NCI-H1694 (cell line): ENCODE measurements at regions not wholly inside any gene's neighbourhood (a gene's known extent, or its start where the extent isn't known, plus 50 kb on each side); places are given as distances from the start of the nearest gene placed in this dataset.
"Not testable (repeated sequence)": the region's sequence is repeated elsewhere in the genome, so short reads cannot be mapped to it uniquely, and the experiment has no call there.

Source experiments
- DNase-seq: peaks from one replicate; lab custom pipeline; 2025; lab: John Stamatoyannopoulos, UW

DNA sequence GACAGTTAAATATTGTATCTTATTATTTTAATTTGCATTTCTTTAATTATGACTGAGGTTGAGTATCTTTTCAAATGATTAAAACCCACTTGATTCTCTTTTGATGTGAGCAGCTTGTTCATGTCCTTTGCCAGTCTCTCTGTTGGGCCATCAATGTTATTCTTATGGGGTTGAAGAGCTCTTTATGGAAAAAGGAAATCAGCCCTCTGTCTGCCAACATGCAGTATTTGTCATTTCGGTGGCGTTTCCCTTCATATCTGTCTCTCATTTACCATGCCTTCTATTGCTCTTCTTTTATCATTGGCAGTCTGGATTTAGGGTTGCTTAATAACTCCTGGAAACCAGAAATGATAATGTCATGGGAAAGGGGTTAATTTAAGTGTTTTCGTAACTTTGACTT is 340.7 kb upstream of the DNAJC19 start:
- no peak for DNase-seq

GRCh38 chr3:181329024-181329423 is 339.5 kb upstream of the DNAJC19 start:
- DNase-seq, result no peak

DNA sequence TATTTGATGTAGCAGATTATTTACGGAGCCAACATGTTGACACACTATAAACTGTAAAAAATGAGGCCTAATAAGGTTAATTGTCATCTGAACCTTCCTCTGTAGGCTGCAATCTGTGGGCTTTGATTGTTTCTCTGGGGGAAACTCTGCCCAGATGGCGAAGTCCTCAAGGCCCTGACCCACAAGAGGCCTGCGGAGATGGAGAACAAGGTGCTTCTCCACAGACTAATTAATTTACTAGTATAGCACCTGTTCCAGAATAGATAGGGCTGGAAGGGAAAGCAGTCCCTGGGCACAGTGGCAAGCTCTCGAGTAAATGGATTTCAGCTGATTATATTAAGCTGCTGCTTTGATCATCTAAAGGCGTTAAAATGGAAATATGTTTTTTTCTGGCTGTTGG is 338.8 kb upstream of the DNAJC19 start:
- no peak for DNase-seq

- no peak for DNase-seq
Observed at GRCh38 chr3:181327349-181327748, 337.8 kb upstream of the DNAJC19 start.

DNA sequence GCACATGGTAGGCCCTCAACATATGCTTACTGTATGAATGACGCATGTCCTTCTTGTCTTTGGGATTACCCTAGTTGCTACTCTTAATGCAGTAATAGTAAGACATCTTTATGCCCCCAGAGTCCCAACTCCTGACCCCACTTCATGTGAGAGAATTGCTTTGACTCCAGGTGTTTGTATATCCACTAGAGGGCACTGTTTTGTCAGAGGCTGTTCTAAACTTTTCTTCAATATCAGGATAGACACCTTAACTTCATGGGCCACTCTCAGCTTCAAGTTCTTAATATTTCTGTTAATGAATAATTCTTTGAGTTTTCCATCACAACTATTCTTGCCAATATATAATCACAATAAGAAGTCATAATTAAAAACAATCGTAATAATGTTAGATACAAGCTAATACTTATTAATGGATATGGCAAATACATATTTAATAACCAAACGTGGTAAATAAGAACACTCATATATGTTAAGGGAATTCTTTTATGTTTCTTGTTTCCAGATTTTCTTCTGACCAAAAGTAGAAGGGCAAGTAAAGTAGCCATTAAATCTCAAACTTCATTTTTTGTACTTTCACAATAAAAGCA is 337.2 kb upstream of the DNAJC19 start:
- DNase-seq, result peak; percentile 10

- not testable (repeated sequence) for DNase-seq
Observed at GRCh38 chr3:181324516-181324915, 335.0 kb upstream of the DNAJC19 start.

DNA sequence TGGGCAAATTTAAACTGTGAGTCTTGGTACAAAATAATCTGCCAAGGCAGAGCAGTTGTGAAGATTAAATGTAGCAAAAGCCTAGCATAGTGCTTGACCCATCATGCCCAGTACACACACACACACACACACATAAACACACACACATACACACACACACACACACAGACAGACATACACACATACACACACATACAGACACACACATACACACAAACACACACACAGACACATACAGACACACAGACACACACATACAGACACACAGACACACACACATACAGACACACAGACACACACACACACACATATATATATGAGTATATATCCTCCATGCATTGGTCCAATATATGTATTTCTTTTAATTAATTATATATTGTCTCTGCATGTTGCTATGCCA is 328.8 kb upstream of the DNAJC19 start:
- no peak for DNase-seq

DNA sequence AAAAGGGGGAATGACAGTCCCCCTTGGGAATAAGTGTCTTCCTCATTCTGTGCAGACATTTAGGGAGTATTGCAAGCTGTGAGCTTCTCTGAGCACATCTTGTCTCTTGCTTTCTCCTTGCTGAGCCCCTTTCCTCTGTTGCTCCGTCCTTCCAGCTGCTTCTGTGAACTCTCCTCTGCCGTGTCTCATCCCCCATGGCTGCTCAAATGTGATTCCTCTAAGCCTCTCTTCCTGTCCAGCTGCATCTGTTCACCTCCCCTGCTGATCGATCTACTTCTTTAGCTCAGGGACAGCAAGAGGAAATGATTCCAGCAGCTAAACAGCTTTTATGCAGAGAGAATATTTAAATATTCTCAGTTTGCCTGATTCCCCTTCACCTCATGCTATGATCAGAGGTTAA is 328.0 kb upstream of the DNAJC19 start:
- no peak for DNase-seq

DNA sequence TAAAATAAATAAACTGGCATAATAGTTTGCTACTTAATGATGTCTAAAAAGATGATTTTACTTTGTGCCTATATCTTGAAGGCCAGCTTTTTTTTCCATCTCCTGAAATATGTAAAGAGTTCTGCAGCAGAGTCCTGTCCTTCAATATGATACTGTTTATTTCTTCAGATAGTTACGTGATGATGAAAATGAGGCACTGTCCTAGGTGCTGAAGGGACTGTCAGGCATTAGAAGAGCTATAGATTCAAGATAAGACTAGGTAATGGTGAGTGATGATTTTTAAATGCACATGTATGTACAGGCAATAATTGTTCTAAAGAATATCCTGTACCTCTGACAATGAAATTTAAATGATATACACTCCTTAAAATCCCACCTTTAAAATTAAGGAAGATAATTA is 326.9 kb upstream of the DNAJC19 start:
- no peak for DNase-seq

DNA sequence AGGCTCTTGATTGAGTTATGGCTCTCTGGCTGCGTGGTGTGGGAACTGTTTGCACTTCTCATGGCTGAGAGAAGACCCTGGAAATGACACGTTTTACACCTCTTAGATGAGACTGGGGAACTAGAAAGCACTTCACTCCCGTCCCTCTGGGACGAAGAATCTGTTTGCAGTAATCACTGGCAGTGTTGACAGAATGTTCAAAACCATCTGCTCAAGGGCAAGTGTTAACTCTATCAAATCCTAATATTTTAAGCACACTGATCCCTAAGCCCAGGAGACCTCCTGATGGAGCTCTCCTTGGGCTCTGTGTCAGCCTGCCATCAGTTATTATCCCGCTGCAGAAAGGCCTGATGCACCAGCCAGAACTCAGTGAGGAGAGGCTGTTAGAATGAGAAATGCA is 323.8 kb upstream of the DNAJC19 start:
- peak; percentile 61 for DNase-seq

- DNase-seq, result no peak
Observed at GRCh38 chr3:181311186-181311585, 321.6 kb upstream of the DNAJC19 start.

DNA sequence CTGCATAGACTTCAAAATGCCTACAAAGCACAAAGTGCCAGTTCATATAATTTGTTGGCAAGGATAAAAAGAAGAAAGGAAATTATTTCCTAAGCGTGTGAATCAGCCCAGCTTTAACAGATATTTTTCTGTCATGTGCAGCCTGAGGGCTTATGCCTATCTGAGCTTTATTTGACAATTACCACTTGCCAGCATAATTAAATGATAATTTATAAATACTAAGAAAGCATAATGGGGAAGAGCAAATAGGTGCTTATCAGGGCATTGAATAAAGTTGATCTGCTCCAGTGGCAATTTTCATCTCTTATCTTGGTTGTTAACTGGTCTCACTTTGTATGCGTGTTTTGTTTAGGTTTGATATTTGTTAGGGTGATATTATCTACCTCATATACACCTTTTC is 313.4 kb upstream of the DNAJC19 start:
- DNase-seq, result no peak

DNA sequence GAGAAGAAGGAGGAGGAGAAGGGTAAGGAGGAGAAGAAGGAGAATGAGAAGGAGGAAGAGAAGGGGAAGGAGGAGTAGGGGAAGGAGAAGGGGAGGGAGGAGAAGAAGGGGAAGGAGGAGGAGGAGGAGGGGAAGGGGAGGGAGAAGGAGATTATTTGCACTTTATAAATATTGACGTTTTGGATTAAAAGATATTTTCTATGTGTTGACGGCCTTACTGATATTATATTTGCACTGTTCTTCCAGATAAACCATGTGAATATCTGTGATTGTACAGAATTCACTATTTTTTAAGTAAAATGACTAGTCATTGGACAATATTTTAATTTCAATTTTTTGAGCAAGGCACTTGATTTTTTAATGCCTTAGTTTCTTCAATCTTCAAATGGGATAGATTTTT is 310.5 kb upstream of the DNAJC19 start:
- DNase-seq, result no peak

DNA sequence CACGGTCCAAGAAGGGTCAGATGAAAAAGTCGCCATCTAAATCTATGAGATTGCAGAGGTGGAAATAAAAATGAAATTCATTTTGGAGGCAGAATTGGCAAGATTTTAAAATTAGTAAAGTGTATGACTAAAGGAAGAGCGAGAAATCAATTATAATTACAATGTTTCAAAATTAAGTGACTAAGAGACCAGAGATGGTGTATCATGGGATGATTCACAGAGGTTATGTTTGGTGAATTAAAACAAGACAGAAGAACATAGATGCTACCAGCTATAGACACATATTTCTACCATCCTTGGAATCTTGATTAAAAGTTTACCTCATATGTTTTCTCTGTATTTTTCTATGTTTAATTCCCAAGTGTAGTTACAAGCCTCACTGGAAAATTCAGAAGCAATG is 308.9 kb upstream of the DNAJC19 start:
- no peak for DNase-seq

DNA sequence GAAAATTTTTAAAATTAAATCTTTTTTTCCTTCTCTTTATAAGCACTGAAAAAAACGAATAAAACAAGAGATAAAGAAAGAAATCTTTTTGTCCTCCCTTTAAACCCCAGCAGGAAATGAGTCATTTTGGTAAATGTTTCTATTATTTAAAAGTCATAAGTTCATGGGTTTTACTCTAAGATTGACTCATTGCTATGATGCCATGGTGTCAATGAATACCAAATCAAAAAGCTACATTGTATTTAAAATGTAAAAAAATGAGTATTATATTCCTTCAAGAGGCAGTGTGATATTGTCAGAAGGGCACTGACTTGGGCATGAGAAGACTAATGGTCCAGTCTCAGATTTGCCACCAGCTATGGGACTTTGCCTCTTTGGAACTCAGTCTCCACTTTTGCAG is 303.4 kb upstream of the DNAJC19 start:
- DNase-seq, result no peak

- no peak for DNase-seq
Observed at GRCh38 chr3:181290941-181291340, 301.4 kb upstream of the DNAJC19 start.

DNA sequence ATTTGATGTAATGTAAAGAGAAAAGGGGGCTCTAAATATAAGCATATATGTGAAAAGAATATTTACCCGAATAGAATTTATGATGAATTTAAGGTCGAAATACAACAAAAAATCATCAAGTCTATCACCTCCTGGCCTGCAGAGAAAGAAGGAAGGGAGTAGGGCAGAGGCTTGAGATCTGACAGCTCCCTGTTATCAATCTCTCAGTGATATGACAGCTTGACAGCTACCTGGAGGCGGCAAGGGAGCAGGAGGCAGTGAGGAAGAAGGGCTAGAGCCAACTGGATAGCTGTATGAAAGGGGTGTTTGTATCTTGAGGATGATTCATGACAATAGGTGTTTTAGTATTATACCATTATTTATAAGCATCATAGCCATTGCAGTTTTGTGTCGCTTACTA is 299.8 kb upstream of the DNAJC19 start:
- DNase-seq, result no peak

- no peak for DNase-seq
Observed at GRCh38 chr3:181288145-181288544, 298.6 kb upstream of the DNAJC19 start.

- DNase-seq, result no peak
Observed at GRCh38 chr3:181279239-181279565, 289.7 kb upstream of the DNAJC19 start.

DNA sequence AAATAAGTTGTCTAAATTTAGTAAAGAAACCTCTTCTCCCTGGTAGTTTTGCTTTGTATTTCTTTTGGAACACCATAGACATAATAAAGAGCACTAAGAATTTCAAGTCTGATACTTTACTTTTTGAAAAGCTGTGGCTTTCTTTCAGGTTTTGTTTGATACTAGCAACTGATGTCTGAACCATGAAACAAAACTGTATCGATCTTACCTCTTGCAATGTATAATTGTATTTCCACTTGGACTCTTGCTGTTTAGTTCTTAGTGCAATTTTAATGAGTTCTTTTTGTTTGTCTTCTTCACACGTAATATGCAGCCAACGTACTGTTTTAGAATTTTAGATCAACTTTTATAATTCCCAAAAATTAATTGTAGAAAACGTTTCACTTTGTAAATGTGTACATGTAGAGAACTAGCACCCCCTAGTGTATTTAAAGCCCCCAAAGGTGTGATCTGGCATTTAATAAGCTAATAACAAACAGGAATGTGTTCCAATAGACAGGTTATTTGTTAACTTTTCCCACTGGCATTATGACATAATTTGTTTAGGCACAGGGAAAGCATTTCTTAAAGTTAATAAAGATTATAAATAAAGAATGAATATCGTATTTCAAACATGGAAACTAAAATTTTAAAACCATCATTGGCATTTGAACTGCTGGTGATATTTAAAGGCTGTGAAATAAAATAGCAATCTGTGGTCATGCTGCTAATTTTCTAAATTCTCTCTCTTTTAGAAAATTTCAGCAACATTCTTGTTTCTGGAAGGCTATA is 289.1 kb upstream of the DNAJC19 start:
- peak; percentile 7 for DNase-seq

DNA sequence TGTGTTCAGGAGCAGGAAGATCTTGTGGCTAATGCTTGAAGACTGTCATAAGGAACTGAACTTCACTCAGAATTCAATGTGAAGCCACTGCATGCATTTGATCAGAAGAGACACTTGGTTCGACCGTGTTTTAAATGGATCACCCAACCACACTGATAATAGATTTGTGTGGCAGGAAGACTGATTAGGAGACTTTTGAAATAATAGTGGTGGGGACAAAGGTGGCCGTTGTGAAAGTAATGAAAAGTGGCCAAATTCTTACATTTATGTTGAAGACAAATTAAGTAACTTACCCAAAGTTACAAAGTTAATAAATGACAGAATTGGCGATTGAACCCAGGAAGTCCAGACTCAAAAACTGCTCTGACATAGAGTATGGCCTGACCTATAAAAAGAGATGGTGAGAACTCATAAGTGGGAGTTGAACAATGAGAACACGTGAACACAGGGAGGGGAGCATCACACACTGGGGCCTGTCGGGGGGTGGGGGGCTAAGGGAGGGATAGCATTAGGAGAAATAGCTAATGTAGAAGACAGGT is 286.9 kb upstream of the DNAJC19 start:
- no peak for DNase-seq

DNA sequence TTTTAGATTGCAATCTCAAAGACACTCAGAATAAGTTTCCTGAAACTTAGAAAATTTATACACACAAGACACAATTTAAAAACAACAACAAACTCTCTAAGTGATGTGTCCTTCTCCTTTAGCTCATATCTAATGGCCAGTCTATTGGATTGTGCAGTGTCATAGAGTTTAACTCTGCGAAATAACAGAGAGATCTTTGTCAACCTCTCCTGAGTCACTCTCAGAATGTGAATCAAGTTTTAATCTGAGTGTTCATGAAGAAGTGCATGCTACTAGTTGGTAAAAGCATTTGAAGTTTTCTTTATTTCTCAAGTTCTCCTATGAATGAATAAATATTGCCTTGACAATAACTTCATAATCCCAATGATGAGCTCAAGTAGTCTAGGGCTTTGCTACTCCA is 284.5 kb upstream of the DNAJC19 start:
- DNase-seq, result no peak

DNA sequence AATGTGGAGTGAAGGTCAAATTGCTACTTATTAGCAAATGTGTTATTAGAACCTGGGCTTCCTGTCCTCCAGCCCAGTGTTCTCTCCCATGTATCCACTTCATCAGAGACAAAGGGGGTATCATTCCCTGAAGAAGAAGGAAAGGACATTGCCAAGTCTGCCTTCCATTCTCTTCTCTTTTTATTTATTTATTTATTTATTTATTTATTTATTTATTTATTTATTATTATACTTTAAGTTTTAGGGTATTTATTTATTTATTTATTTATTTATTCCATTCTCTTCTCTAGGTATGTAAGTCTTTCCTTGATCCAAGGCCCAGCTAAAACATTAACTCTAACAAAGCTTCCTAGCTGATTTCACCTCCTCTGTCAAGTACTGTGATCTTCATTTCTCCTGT is 277.8 kb upstream of the DNAJC19 start:
- no peak for DNase-seq

GRCh38 chr3:181265750-181266333 is 276.3 kb upstream of the DNAJC19 start:
- DNase-seq, result no peak
